ENCODE measurements at regions not wholly inside any gene's neighbourhood (a gene's known extent, or its start where the extent isn't known, plus 50 kb on each side); places are given as distances from the start of the nearest gene placed in this dataset.

GRCh38 chr2:145649061-145649460 is 1129.1 kb upstream of the ZEB2 start:
- intact Hi-C loops (cut with DNase I), result no loop called here
- no peak for DNase-seq

- no peak for DNase-seq
- intact Hi-C loops (cut with DNase I), result no loop called here
These were observed 1124.9 kb upstream of the ZEB2 start for GRCh38 chr2:145644820-145645302.

- intact Hi-C loops (cut with DNase I), result no loop called here
- no peak for DNase-seq
These were observed 1118.8 kb upstream of the ZEB2 start for GRCh38 chr2:145638675-145639074.

DNA sequence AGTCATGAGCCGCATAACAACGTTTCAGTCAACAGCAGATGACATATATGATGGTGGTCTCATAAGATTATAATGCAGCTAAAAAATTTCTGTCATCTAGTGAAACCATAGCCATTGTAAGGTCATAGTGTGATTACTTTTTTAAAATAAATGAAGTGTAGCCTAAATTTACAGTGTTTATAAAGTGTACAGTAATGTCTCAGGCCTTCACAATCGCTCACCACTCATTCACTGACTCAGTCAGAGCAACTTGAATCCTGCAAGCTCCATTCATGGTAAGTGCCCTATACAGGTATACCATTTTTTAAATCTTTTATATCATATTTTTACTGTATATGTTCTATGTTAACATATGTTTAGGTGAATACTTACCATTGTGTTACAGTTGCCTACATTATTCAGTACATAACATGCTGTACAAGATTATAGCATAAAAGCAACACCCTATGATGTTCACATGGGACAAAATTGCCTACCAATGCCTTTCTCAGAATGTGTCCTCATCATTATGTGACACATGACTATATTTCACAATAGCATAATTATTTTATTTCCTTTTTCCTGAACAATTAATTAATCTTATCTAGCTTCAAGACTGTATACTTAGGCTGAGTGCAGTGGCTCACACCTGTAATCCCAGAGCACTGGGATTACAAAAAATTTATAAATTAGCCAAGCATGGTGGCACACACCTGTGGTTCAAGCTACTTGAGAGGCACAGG is 1115.9 kb upstream of the ZEB2 start:
- intact Hi-C loops (cut with DNase I), result no loop called here
- no peak for DNase-seq

- intact Hi-C loops (cut with DNase I), result no loop called here
These were observed 1111.6 kb upstream of the ZEB2 start for GRCh38 chr2:145631561-145631960.

GRCh38 chr2:145626301-145626700 is 1106.4 kb upstream of the ZEB2 start:
- no peak for DNase-seq
- intact Hi-C loops (cut with DNase I), result no loop called here

More at GRCh38 chr2:145631561-145631960, 1111.6 kb upstream of the ZEB2 start:
- no peak for DNase-seq

DNA sequence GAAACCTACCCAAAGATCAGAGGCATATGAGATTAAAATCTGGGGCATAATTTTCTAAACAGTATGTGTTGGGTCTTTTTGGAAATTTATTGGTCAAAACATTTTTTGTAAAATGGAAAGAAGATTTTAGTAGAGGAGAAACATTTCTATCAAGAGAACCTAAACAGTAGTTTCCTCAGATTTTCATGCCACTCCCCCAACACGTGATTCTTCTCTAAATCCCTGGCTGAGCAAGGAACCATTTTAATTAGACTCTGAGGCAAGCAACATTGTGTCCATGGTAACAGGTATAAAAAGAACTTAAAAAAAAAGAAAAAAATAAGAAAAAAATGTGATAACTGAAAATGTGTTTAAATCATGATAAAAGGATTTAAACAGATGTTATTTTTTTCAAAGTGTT is 1105.2 kb upstream of the ZEB2 start:
- no peak for DNase-seq
- intact Hi-C loops (cut with DNase I), result no loop called here

- intact Hi-C loops (cut with DNase I), result no loop called here
These were observed 1103.2 kb upstream of the ZEB2 start for GRCh38 chr2:145623136-145623535.

DNA sequence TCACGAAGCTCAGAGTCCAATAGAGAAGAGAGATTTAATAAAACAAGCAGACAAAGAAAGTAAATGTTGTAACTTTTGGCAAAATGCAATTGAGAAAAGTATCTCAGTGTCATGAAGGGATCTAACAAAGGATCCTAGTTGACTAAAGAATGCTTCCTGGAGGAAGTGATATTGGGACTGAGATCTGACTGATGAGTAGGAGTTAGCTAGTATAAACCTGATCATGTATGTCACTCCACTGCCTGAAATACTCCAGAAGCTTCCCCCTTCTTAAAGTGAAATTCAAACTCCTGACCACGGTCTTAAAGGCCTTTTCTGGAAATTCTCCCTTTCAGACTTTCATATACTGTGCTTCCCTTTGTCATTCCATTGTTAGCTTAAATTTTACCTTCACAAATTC is 1102.4 kb upstream of the ZEB2 start:
- DNase-seq, result no peak
- intact Hi-C loops (cut with DNase I), result no loop called here

More at GRCh38 chr2:145623136-145623535, 1103.2 kb upstream of the ZEB2 start:
- DNase-seq, result no peak

DNA sequence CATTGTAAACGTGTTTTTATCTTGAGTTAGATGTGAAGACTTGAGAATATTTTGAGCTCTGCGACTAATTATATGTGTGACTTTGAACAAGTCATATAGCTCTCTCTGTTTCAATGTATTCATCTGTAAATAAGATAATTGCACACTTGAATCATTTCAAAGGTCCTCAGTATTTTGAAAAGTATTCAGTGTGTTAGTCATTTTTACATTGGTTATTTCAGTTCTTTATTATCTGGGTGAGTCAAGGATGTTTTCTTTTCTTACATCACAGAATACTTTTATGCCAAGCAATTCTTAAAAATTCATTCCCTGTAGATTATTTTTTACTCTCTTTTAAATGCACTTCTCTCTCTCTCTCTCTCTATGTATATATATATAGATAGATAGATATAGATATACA is 1098.0 kb upstream of the ZEB2 start:
- DNase-seq, result no peak
- intact Hi-C loops (cut with DNase I), result no loop called here

DNA sequence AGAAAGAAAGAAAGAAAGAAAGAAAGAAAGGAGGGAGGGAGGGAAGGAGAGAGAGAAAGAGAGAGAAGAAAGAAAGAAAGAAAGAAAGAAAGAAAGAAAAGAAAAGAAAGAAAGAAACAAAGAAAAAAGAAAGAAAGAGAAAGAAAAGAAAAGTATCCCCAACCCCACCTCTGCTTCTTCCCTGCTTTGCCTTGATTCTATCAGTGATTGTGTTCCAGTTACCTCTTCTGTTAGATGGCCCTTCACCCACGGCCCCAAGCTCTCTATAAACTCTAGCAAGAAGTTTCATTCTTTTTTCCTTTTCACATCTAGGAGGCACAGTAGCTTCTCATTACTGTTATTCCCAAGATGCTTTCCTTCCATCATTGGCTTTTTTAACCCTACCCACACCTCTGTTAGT is 1097.5 kb upstream of the ZEB2 start:
- intact Hi-C loops (cut with DNase I), result no loop called here
- DNase-seq, result no peak

- no peak for DNase-seq
- intact Hi-C loops (cut with DNase I), result no loop called here
These were observed 1095.7 kb upstream of the ZEB2 start for GRCh38 chr2:145615626-145616025.

- intact Hi-C loops (cut with DNase I), result no loop called here
- no peak for DNase-seq
These were observed 1090.0 kb upstream of the ZEB2 start for GRCh38 chr2:145609951-145610350.

DNA sequence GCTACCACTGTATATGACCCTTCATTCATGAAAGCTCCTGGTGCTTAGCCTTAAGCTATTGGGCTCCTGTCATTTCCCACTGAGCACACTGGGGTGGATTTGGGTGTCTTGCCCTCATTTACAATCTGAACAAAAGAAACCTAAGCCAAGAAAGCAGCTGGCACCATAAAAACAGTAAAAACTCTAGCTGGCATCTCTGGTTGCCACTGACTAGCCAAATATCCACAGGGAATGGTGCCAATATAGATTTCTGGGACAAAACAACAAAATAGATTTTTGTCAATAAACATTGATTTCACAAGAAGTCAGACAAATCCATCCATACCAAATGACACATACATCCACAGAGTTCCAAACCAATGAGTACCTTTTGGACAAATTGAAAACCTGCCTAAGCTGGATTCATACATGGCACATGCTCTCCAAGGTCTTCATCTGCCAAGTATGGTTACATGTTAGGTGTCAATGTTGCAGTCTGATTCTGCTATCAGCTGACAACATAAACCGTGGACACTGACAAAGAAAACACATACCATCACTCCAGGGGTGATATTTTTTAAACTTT is 1081.5 kb upstream of the ZEB2 start:
- DNase-seq, result no peak
- intact Hi-C loops (cut with DNase I), result no loop called here

DNA sequence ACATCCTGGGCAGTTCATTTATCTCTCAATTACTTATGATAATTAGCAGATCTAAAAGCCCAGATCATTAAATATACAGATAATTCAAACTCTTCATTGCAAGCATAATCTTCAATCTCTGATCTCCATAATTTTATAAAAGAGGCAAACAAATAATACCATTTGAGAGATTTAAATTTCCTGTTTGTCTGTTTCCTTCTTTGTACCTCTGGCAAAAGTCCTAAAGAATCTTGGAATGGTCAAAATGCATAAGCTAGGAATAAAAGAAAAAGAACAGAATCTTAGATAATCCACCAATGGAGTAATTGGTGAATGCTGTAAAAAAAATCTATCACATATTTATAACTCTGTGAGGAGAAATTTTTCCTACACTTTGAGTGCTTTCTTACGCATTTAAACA is 1080.9 kb upstream of the ZEB2 start:
- intact Hi-C loops (cut with DNase I), result no loop called here
- DNase-seq, result no peak

DNA sequence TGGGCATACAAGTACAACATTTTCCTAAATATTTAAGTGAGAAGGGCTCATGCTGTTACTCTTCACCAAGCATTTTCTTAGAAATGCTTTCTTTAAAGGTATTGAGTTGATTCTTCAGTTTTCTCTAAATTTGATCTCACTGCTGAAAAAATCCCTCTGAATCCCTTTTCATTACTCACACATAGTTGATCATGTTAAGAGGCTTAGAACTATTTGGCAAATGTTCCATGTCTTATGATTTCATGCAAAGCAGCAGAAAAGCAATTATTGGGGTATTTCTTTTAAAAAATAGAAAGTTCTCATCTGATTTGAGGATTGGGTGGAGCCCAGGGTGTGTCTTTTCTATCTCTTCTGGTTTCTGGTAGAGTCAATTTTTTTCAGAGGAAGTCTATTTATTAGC is 1079.8 kb upstream of the ZEB2 start:
- intact Hi-C loops (cut with DNase I), result no loop called here
- no peak for DNase-seq

DNA sequence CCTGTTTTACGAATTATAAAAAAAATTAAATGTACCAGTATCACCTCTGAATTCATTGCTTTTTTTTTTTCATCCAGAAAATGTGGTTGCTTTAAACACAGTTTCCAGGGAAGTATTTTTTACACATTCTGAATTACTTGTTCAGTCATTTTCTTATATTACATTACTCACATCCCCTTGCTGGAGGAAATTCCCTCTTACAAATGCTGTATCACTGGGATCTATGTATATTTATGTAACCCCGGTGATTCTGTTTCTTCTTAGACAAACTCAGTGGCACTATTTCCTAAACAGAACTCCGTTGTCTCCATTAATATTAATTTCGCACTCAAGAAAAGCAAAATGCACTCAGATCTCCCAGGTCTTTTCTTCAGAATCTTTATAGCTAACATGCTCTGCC is 1078.5 kb upstream of the ZEB2 start:
- no peak for DNase-seq

GRCh38 chr2:145597809-145598208 is 1077.9 kb upstream of the ZEB2 start:
- intact Hi-C loops (cut with DNase I), result no loop called here
- no peak for DNase-seq

More for the DNA sequence above, 1078.5 kb upstream of the ZEB2 start:
- intact Hi-C loops (cut with DNase I), result no loop called here

DNA sequence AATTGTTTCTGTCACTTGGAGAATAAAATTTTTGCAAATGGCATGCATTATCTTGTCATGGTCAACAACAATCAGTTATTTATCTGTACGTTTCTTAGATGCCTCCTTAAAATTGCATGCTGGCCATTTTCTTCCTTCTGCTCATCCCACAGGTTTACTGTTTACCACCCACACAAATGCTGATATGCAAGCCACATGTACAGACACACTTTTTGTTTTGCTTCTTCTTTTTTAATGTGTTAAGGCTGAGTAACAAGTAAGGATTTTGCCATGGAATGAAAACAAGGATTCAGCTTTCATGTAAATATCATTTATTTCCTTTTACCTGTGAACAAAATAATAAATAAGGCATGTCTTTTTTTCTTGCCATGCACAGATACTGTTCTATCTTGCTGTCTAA is 1077.1 kb upstream of the ZEB2 start:
- no peak for DNase-seq
- intact Hi-C loops (cut with DNase I), result no loop called here

- DNase-seq, result no peak
- intact Hi-C loops (cut with DNase I), result no loop called here
These were observed 1076.5 kb upstream of the ZEB2 start for GRCh38 chr2:145596416-145596815.

GRCh38 chr2:145595296-145595695 is 1075.4 kb upstream of the ZEB2 start:
- intact Hi-C loops (cut with DNase I), result no loop called here
- no peak for DNase-seq

Data from head of caudate nucleus (tissue), 42 donors.